CD14-positive monocyte (primary cell): ENCODE measurements at regions not wholly inside any gene's neighbourhood (a gene's known extent, or its start where the extent isn't known, plus 50 kb on each side); places are given as distances from the start of the nearest gene placed in this dataset.

Experiments
- DNase-seq, 3 donors: peaks; one replicate each; pipeline ENCODE4 v3.0.0-alpha.2; 2011 to 2022
- H2AFZ ChIP-seq: 2 replicates; pipeline ENCODE4 v1.6.0; 2012; ENCODE audit warnings: mild to moderate bottlenecking, low read depth, low read length, inconsistent platforms; ENCODE audit not compliant: insufficient read depth, poor library complexity, severe bottlenecking
- H3K27ac ChIP-seq, 2 donors: 1 replicate in 1 of 2; 2 replicates in 1 of 2; pipeline ENCODE4 v1.5.1; 2012 to 2013; ENCODE audit warnings: low read length in 2 of 2, control low read depth in 1 of 2, inconsistent platforms in 1 of 2, low read depth in 1 of 2, mild to moderate bottlenecking in 1 of 2
- H3K27me3 ChIP-seq, 2 donors: one replicate each; pipeline versions ENCODE4 v1.6.0 to v1.6.1; 2011 to 2013; ENCODE audit warnings: low read length in 2 of 2; ENCODE audit not compliant: control insufficient read depth in 2 of 2, insufficient read depth in 2 of 2
- H3K36me3 ChIP-seq, 2 donors: replicated peaks in 1 of 2; 1 replicate in 1 of 2; 2 replicates in 1 of 2; pipeline versions ENCODE4 v1.5.1 to v1.6.1; 2012 to 2013; ENCODE audit warnings: low read length in 2 of 2, control low read depth in 1 of 2, inconsistent platforms in 1 of 2, mild to moderate bottlenecking in 1 of 2; ENCODE audit not compliant: insufficient read depth in 2 of 2, control insufficient read depth in 1 of 2
- H3K4me1 ChIP-seq, 2 donors: 1 replicate in 1 of 2; 2 replicates in 1 of 2; pipeline versions ENCODE4 v1.5.1 to v1.6.1; 2012 to 2013; ENCODE audit warnings: low read length in 2 of 2, control low read depth in 1 of 2, inconsistent platforms in 1 of 2, mild to moderate bottlenecking in 1 of 2, moderate library complexity in 1 of 2; ENCODE audit not compliant: insufficient read depth in 2 of 2, control insufficient read depth in 1 of 2
- H3K4me2 ChIP-seq: replicated peaks from 2 replicates; pipeline ENCODE3; 2012; ENCODE audit warnings: low read length, moderate library complexity, mild to moderate bottlenecking; ENCODE audit not compliant: poor library complexity, severe bottlenecking; ENCODE audit errors: extremely low read depth
- H3K4me3 ChIP-seq, 3 experiments: fragments of 200-600 bp in 1 of 3; sonication (generic) in 1 of 3; replicated peaks in 1 of 3; 1 replicate in 2 of 3; 2 replicates in 1 of 3; pipeline ENCODE4 v1.5.1; 2011 to 2013; ENCODE audit warnings: low read length in 3 of 3, mild to moderate bottlenecking in 3 of 3, control low read depth in 2 of 3, low read depth in 2 of 3, inconsistent platforms in 1 of 3, moderate library complexity in 1 of 3
- H3K79me2 ChIP-seq: 2 replicates; pipeline ENCODE4 v1.6.0; 2012; ENCODE audit warnings: mild to moderate bottlenecking, control low read depth, inconsistent platforms, low read length, moderate library complexity; ENCODE audit not compliant: insufficient read depth
- H3K9ac ChIP-seq: 2 replicates; pipeline ENCODE4 v1.6.0; 2017; ENCODE audit warnings: low read length, mild to moderate bottlenecking; ENCODE audit not compliant: insufficient read depth, poor library complexity, severe bottlenecking
- H3K9me3 ChIP-seq, 2 donors: replicated peaks in 1 of 2; 1 replicate in 1 of 2; 2 replicates in 1 of 2; pipeline versions ENCODE4 v1.5.1 to v1.6.1; 2012 to 2013; ENCODE audit warnings: low read length in 2 of 2, control low read depth in 1 of 2; ENCODE audit not compliant: control insufficient read depth in 1 of 2, insufficient read depth in 1 of 2
- H4K20me1 ChIP-seq: 2 replicates; pipeline ENCODE4 v1.6.0; 2012; ENCODE audit warnings: mild to moderate bottlenecking, low read length, control low read depth, moderate library complexity; ENCODE audit not compliant: insufficient read depth
- H3K27ac Mint-ChIP-seq, 7 donors: one replicate each; pipeline ENCODE4 v1.8.0; 2020; ENCODE audit warnings: mild to moderate bottlenecking in 7 of 7, mixed read lengths in 7 of 7, moderate library complexity in 6 of 7, inconsistent platforms in 2 of 7
- H3K27me3 Mint-ChIP-seq, 3 donors: one replicate each; pipeline ENCODE4 v1.8.0; 2021 to 2022; ENCODE audit warnings: low read depth in 3 of 3, mild to moderate bottlenecking in 3 of 3, mixed read lengths in 3 of 3, moderate library complexity in 3 of 3, inconsistent platforms in 1 of 3
- H3K36me3 Mint-ChIP-seq, 2 donors: one replicate each; pipeline ENCODE4 v1.8.0; 2020; ENCODE audit warnings: mixed read lengths in 2 of 2, inconsistent platforms in 1 of 2, mild to moderate bottlenecking in 1 of 2
- H3K4me1 Mint-ChIP-seq: one replicate; pipeline ENCODE4 v1.8.0; 2020; ENCODE audit warnings: mild to moderate bottlenecking, mixed read lengths
- H3K4me3 Mint-ChIP-seq, 2 donors: one replicate each; pipeline ENCODE4 v1.8.0; 2020; ENCODE audit warnings: mild to moderate bottlenecking in 2 of 2, mixed read lengths in 2 of 2, moderate library complexity in 1 of 2
- H3K9me3 Mint-ChIP-seq, 7 donors: one replicate each; pipeline ENCODE4 v1.8.0; 2020 to 2022; ENCODE audit warnings: mixed read lengths in 7 of 7, mild to moderate bottlenecking in 6 of 7, moderate library complexity in 6 of 7, inconsistent platforms in 2 of 7
- intact Hi-C, 2 donors: fragments of 100-400 bp; cut with micrococcal nuclease; formaldehyde crosslinking; loops; one replicate each; pipeline versions ENCODE4 v1.15.0 to v1.15.1; 2023
- TF ChIP-seq, protein P1 (sequence below): fragments of 200-600 bp; IDR thresholded peaks from one replicate; pipeline ENCODE4 v1.8.0; 2022; ENCODE audit warnings: antibody characterized with exemption, mild to moderate bottlenecking

DNA sequence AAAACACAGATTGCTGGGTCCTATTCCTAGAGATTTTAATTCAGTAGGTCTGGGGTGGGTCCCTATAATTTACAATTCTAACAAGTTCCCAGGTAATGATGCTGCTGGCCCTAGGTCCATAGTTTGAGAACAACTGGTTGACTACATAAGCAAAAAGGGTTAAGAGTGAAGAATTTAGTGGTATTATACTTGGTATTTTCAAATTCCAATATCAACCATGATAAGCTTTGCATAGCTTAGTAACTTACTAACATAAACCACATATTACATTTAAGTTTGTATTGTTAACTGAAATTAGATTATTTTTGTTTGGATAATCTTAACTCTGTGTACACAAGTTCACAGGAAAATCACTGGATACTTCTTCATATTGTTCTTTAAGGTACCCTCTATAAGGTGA is 862.9 kb upstream of the ACVR2A start:
- H3K27ac Mint-ChIP-seq, result no peak overlapping the region
- H4K20me1 ChIP-seq, result no peaks in the 10 kb centered on the region
- no peak for DNase-seq

DNA sequence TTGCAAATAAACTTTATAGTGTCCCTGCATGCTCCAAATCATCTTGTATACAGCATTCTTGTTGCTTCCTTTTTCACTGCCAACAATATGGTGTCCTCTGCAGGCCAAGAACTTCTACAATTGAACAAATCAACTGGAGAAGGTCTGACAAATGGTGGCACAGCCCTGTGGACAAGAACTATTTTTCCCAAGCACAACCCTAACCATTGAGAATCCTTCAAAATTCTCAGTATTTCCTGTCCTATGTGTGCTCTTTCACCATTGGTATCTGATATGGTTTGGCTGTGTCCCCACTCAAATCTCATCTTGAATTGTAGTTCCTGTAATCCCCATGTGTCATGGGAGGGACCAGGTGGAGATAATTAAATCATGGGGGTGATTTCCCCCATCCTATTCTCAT is 865.1 kb upstream of the ACVR2A start:
- no peaks in the 10 kb centered on the region for H3K27me3 Mint-ChIP-seq
- no peaks in the 10 kb centered on the region for H3K4me1 Mint-ChIP-seq
- no peaks in the 10 kb centered on the region for H3K27me3 ChIP-seq
- H3K27ac Mint-ChIP-seq, result no peak overlapping the region
- H3K9me3 Mint-ChIP-seq, result peaks cover 3 to 24% (median 7%) of the 10 kb centered on the region in 7 donors
- DNase-seq, result no peak
- no peak overlapping the region for H3K27ac ChIP-seq
- H3K36me3 Mint-ChIP-seq, result no peaks in the 10 kb centered on the region
- no peaks in the 10 kb centered on the region for H3K4me1 ChIP-seq
- H3K79me2 ChIP-seq, result no peaks in the 10 kb centered on the region
- H3K36me3 ChIP-seq, result no peaks in the 10 kb centered on the region
- peaks cover 8 to 10% of the 10 kb centered on the region in 2 donors for H3K9me3 ChIP-seq
- H3K4me2 ChIP-seq, result no peak overlapping the region
- H4K20me1 ChIP-seq, result no peaks in the 10 kb centered on the region
- intact Hi-C loops, result no loop called here
- no peak overlapping the region for H3K4me3 ChIP-seq
- H3K9ac ChIP-seq, result no peak overlapping the region
- H3K4me3 Mint-ChIP-seq, result no peak overlapping the region
- no peak overlapping the region for H2AFZ ChIP-seq
- TF ChIP-seq, protein P1, sequence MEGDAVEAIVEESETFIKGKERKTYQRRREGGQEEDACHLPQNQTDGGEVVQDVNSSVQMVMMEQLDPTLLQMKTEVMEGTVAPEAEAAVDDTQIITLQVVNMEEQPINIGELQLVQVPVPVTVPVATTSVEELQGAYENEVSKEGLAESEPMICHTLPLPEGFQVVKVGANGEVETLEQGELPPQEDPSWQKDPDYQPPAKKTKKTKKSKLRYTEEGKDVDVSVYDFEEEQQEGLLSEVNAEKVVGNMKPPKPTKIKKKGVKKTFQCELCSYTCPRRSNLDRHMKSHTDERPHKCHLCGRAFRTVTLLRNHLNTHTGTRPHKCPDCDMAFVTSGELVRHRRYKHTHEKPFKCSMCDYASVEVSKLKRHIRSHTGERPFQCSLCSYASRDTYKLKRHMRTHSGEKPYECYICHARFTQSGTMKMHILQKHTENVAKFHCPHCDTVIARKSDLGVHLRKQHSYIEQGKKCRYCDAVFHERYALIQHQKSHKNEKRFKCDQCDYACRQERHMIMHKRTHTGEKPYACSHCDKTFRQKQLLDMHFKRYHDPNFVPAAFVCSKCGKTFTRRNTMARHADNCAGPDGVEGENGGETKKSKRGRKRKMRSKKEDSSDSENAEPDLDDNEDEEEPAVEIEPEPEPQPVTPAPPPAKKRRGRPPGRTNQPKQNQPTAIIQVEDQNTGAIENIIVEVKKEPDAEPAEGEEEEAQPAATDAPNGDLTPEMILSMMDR, result no peak

More for the DNA sequence above, 862.9 kb upstream of the ACVR2A start:
- no peak overlapping the region for H3K9ac ChIP-seq
- no peaks in the 10 kb centered on the region for H3K36me3 ChIP-seq
- no peaks in the 10 kb centered on the region for H3K27me3 ChIP-seq
- Mint-ChIP-seq H3K4me3 (no peak overlapping the region), H3K9me3 (peaks cover 0 to 14% (median 7%) of the 10 kb centered on the region in 7 donors), H3K36me3 (no peaks in the 10 kb centered on the region), H3K4me1 (no peaks in the 10 kb centered on the region), H3K27me3 (no peaks in the 10 kb centered on the region)
- intact Hi-C loops, result no loop called here
- no peaks in the 10 kb centered on the region for H3K79me2 ChIP-seq
- H3K4me2 ChIP-seq, result no peak overlapping the region
- peaks cover 4 to 8% of the 10 kb centered on the region in 2 donors for H3K9me3 ChIP-seq
- TF ChIP-seq, protein P1, result no peak
- H3K4me3 ChIP-seq, result no peak overlapping the region
- H2AFZ ChIP-seq, result no peak overlapping the region
- no peaks in the 10 kb centered on the region for H3K4me1 ChIP-seq
- H3K27ac ChIP-seq, result no peak overlapping the region
